HCT116 (cell line): ENCODE measurements at regions not wholly inside any gene's neighbourhood (a gene's known extent, or its start where the extent isn't known, plus 50 kb on each side); places are given as distances from the start of the nearest gene placed in this dataset.

Experiments
- EZH2 ChIP-seq: fragments of 200-600 bp; sonication (generic); IDR thresholded peaks from 2 replicates; pipeline ENCODE4 v1.6.1; 2017; ENCODE audit warnings: antibody characterized with exemption, mixed run types
- POLR2AphosphoS5 ChIP-seq: IDR thresholded peaks from 2 replicates; pipeline ENCODE4 v1.6.1; 2011; ENCODE audit warnings: mild to moderate bottlenecking, low read depth, low read length, moderate library complexity

DNA sequence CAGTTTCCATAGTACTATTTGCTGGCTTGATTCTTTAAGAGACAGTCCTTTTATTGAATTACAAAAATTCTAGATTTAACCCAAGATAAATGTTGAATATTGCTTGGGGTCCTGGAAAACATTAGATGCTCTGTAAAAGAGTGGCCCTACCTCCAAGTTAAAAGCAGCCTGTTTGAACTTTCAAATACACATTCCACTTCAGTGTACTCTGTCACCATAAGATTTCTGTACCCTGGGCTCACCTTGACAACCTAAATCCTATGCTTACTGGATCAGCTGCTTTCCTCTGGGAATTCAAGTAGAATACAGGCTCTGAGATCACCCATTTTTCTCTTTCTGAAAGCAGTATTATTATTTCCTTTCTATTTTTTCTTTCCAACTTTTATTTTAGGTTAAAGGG, 107.7 kb upstream of the DCN start:
- TF ChIP-seq EZH2 (no peak), POLR2AphosphoS5 (no peak)
